ENCODE measurements at regions not wholly inside any gene's neighbourhood (a gene's known extent, or its start where the extent isn't known, plus 50 kb on each side); places are given as distances from the start of the nearest gene placed in this dataset.
"Not testable (repeated sequence)": the region's sequence is repeated elsewhere in the genome, so short reads cannot be mapped to it uniquely, and the experiment has no call there.

DNA sequence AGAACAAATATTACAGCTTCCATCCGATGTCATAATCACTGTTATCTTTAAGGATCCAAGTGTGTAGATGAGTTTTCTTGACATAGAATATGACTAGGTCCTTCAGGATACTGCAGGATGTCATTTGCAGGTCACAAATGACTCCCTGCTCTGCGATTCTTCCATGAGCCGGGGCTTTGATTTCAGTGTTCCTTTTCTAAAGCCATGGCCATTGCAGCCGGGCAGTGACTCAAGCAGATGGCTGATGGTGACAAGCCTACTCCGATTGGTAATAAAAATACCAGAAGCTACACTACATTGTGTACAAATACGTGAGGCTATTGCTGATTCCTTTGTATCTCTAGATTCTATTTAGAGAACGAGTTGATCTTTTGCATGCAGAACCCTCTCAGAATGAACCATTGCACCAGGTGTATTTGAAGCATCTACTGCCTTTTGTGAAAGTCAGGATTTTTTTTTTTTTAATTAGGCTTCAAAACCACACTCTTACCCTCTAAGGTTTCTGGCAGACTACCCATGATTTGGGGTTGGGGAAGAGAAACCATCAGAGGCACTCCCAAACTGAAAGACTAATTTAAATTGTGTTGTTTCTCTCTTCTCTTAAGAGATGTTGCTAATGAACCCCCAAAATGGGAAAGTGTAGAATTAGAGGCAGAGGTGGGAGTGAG, 271.0 kb upstream of the ADRA1B start:
- no peak for DNase-seq

DNA sequence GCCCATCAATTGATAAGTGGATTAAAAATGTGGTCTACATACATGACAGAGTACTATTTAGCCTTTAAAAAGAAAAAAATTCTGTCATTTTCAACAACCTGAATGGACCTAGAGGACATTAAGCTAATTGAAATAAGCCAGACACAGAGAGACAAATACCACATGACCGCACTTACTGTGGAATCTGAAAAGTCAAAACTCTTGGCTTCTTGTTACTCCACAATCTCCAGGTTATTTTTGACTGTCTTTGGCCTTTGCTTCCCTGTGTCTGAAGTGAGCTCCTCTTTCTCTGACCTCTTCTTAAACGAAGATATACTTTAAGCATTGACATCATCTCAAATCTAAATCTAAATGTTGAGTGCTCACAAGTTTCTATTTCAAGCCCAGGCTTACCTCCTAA, 265.5 kb upstream of the ADRA1B start:
- DNase-seq = no peak

DNA sequence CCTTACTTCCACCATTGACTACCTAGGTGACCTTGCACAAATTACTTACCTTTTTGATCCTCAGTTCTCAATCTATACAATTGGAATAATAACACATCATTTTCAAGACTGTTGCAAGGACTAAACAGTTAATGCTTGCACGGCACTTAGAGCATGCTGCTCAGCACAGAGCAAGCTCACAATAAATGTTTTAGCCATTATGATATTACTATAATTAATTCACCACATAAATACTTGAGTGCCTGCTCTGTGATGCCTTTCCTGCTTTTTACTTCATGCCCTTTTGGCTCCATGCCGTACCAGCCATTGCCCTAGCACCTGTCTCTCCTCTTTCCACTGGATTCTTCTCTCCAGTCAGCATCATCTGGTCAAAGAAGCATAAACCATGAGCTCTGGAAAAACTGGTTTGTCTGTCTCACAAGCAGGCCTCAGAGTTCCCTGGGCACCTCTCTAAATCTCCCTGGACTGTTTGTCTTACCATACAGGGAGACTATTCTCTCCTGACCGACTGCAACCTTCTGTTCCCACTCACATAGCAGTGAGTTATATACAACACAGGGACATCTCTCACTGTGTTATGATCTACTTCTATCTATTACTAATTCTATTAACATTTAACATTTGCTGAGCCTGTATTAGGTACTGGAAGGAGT, 260.4 kb upstream of the ADRA1B start:
- DNase-seq = no peak

DNA sequence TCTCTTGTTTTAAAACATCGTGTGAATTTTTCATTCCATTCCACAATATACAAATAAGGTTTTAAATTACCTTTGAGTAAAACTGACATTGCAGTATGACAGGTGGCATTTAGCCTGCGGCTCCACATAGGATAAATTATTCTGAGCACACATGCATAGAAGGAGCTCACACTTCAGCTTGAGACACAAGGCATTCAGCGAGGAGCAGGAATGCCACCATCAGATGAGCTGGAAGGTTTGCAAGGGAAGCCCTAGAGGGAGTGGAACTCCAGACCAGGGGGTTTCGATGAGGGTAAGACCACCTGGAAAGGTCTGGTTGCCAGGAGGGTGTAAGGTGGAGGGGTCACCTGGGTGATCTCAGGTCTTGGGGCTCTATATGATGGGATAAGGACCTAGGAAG, 259.0 kb upstream of the ADRA1B start:
- DNase-seq = no peak

DNA sequence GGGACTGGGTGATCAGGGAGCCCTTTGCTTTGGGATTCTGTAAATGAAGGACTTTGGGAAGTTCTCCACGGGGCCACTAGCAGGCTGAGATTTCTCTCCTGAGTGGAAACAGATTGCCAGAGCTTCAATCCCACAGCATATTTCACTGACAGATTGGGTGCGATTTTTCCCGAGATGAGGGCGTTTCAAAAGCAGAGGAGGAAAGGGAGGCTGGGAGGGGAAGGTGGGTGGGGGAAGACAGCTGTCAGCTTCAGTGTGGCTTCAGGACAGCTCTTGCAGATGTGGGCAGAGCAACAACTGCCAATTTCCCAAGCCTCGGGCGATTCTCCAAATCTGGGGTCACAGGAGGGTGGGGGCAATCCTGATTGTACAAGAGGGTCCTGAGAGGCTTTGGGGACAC, 258.5 kb upstream of the ADRA1B start:
- DNase-seq = no peak

DNA sequence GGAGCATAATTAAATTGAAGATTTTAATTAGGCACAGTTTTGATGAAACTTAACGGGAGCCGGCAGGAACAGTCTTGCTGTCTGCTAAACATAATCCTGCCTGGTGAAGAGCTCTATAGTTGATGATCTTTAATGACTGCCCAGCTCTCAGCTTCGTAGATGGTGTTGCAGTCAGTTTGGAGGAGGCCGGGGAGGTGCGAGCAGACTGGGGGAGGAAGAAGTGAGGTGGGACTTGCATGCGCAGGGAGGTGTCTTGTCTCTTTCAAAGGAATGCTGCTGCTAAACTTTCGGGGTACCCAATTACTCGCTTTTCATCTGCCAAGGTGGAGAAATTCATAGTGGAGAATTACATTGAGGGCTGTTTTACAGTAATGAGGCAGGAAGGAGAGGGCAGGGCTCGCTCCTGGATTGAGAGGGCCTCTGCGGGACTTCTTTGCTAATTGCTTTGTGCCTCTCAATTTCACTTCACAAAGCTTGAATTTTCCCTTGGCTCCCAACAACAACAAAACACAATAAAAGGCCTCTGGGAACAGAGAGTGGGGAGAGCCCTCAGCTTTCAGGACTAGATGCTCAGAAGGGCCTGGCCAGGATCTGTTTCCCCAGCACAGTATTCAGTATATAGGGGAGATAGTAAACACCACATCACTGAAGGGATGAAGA, 257.9 kb upstream of the ADRA1B start:
- no peak for DNase-seq

DNA sequence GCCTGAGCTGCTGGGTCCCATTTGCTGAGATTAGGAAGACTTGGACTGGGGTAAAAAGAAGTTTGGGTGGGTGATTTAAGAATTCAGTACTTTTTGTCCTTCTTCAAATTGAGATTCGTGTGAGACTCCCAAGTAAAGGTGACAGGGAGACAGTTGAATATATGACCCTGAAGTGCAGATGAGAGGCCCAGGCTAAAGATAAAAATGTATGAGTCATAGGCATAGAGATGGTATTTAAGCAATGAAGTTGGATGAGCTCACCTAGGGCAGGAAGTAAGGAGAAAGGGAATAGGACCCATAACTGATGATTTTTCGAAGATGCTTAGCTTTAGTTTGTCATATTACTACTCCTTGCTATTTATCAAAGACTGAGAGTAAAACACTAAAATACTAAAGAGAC, 255.9 kb upstream of the ADRA1B start:
- no peak for DNase-seq

DNA sequence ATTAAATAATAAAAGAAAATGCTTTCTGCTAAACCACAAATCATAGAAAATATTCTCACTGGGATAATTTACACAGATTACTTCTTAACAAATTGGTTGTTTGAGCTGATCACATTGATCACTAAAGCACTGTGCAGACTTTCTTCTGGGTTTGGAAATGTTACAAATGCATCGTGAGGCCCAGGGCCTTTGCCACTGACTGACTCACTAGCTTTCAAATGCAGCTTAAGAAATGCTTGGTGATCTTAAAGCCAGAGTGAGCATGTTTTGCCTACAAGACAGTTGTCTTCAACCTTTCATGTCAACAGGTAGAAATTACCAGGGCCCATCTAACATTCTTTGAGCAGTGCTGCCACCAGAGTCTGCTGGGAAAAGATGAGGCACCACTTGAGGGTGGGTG, 252.3 kb upstream of the ADRA1B start:
- no peak for DNase-seq

DNA sequence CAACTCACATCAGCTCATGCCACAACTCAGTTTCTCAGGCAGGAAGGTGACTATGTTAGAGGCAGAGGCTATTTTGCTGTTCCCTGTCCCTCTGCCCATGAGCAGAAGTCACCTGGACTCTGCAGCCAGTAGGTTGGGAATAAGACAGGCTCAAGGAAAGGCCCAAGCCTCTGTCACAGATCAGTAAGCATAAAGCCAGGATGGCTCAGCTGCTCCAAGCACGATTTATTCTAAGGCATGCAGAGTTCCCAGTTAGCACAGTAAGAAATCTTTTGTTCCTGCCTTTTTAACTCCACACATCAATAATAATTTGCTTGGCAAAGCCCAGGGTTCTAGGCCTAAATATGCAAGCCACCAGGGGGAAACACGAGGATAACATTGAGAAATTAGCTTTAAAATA, 249.0 kb upstream of the ADRA1B start:
- DNase-seq = no peak

DNA sequence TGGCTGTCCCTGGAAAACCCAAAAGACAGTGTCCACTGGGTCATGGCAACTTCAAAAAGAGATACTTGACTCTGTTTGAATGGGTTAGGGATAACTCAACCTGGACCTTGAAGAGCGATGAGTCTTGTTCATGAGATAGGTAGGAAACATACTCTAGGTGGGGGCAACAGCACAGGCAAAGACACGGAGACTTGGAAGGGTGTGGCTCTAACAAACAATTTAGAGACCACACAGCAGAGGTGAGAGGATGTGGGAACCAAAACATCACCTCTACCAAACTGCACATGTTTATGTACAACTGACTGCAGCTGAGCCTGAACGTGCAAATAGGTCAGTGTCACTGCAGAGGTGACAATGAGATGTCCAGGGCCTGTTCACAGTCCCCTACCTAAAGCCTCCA, 247.7 kb upstream of the ADRA1B start:
- DNase-seq = no peak

DNA sequence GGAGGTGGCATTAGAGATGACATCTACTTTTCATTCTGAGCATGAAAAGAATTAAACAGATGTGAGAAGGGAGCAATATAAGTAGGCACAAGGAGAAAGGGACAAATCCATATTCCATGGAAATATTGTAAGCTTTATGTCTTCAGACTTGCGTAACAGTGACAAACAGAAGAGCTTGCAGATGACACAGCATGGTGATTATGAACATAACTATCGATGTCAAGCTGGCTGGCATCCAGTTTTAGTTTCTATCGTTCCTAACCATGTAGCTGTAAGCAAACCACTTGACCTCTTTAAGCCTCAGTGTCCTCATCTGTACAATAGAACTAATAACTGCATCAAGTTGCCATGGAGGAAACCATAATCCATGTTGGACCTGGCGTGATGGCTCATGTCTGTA, 246.7 kb upstream of the ADRA1B start:
- no peak for DNase-seq

DNA sequence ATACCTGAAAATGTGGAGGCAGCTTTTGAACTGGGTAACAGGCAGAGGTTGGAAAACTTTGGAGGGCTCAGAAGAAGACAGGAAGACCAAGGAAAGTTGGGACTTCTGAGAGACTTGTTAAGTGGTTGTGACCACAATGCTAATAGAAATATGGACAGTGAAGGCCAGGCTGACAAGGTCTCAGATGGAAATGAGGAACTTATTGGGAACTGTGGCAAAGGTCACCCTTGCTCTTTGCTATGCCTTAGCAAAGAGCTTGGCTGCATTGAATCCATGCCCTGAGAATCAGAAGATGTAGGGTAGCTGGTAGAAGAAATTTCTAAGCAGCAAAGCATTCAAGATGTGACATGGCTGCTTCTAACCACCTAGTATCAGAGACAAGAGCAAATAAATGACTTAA, 244.4 kb upstream of the ADRA1B start:
- DNase-seq = no peak

DNA sequence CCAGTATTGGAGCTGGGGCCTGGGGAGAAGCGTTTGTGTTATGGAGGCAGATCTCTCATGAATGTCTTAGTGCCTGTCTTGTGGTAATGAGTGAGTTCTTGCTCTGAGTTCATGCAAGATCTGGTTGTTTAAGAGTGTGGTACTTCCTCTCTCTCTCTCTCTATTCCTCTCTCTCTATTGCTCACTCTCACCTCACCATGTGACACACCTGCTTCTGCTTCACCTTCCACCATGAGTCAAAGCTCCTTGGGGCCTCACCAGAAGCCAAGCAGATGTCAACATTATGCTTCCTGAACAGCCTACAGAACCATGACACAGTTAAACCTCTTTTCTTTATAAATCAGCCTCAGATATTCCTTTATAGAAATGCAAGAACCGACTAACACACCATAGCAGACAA, 242.7 kb upstream of the ADRA1B start:
- DNase-seq = no peak

DNA sequence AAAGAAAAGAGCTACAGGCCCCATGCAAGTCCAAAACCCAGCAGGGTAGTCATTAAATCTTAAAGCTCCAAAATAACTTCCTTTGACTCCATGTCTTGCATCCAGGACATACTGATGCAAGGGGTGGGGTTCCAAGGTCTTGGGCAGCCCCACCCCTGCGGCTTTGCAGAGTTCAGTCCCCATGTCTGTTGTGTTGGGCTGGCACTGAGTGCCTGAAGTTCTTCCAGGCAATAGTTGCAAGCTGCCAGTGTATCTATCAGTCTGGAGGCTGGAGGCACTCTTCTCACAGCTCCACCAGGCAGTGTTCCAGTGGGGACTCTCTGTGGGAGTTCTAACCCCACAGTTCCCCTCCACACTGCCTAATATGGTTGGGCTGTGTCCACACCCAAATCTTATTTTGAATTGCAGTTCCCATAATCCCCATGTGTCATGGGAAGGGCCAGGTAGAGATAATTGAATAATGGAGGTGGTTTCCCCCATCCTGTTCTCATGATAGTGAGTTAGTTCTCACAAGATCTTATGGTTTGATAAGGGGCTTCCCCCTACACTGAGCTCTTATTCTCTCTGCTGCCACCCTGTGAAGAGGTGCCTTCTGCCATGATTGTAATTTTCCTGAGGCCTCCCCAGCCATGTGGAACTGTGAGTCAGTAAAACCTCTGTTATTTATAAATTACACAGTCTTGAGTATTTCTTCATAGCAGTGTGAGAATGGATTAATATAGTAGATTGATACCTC, 237.5 kb upstream of the ADRA1B start:
- no peak for DNase-seq

DNA sequence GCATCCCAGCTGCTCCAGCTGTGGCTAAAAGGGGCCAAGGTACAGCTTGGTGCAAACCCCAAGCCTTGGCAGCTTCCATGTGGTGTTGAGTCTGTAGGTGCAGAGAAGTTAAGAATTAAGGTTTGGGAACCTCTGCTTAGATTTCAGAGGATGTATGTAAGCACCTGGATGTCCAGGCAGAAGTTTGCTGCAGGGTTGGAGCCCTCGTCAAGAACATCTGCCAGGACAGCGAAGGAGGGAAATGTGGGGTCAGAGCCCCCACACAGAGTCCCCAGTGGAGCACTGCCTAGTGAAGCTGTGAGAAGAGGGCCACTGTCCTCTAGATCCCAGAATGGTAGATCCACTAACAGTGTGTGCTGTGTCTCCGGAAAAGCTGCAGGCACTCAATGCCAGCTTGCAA, 236.2 kb upstream of the ADRA1B start:
- DNase-seq = no peak

DNA sequence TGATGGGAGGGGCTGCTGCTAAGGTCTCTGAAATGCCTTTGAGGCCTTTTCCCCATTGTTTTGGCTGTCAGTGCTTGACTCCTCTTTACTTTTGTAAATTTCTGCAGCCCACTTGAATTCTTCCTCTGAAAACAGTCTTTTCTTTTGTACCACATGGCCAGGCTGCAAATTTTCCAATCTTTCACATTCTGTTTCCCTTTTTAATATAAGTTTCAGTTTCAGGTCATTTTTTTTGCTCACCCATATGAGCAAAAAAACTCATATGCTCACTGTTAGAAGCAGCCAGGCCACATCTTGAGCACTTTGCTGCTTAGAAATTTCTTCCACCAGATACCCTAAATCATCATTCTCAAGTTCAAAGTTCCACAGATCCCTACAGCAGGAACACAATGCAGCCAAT, 234.6 kb upstream of the ADRA1B start:
- no peak for DNase-seq

DNA sequence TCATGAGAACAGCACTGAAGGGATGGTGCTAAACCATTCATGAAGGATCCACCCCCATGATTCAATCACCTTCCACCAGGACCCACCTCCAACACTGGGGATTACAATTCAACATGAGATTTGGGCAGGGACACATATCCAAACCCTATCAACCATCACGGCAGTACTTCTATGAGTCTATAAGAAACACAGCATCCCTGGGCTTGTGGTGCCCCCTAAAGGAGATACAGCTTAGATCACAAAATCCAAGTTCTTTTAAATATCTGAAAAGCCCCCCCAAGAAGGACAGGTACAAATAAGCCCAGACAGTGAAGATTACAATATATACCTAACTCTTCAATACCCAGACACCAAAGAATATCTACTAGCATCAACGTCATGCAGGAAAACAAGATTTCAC, 233.7 kb upstream of the ADRA1B start:
- no peak for DNase-seq

DNA sequence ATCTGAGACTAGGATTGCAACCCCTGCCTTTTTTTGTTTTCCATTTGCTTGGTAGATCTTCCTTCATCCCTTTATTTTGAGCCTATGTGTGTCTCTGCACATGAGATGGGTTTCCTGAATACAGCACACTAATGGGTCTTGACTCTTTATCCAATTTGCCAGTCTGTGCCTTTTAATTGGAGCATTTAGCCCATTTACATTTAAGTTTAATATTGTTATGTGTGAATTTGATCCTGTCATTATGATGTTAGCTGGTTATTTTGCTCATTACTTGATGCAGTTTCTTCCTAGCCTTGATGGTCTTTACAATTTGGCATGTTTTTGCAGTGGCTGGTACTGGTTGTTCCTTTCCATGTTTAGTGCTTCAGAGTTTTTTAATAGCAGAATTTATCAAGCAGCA, 228.4 kb upstream of the ADRA1B start:
- DNase-seq = not testable (repeated sequence)

DNA sequence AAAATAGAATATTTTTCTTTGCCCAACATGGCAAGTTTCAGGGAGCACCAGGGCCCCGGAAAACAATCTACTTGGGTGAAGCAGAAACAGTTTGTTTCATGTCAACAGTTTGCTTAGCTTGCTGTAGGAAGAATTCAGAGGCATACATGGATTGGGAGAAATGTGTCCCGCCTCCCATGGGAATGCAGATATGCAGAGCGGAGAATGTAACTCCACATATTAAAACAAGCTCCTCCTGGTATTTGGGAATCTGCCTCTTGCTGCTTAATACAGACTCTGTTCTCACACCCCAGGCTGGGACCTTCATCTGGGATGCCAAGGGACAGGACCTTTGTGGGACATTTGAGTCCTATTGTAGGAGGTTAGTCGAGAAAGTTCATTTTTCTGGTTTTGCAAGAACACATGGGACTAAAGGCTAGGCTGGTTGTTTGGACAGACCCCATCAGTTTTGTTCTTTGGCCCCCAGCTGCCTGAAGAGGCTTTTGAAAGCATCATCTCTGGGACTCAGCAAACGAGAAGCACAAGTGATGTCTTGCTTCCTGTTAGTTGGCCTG, 220.5 kb upstream of the ADRA1B start:
- DNase-seq = no peak

DNA sequence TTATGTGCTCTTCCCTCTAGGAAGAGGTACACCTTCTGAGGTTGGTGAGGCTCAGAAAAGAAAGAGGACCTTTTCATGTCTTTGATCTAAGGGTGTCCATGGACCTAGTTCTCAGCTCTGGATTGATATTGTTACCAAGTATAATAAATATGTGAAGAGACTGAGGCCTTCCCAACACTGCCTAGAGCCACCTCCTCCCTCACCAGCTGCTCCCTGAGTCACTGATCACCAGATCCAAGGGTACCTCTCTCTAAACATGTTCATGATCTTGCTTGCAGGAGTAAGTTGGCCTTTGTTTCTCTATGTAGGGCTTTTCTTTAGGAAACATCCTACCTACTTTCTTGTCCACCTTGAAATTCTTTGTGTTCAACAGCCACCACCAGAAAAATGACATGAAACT, 218.8 kb upstream of the ADRA1B start:
- no peak for DNase-seq

DNA sequence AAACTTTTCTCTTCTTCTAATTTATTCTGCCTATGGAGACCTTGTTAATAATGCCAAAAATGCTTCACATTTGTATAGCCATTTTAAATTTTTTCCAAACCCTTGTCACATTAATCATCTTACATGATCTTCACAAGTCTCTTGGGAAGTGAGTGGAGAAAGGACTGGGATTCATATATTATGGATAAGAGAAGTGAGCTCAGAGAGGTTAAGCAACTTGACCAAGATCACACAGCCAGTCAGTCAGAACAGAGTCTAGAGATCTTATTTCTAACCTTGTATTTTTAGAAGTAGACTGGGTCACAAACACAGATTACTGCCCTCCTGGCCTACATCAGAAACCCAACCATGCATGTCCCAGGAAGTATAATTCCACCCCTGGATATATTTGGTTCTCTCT, 218.0 kb upstream of the ADRA1B start:
- no peak for DNase-seq

DNA sequence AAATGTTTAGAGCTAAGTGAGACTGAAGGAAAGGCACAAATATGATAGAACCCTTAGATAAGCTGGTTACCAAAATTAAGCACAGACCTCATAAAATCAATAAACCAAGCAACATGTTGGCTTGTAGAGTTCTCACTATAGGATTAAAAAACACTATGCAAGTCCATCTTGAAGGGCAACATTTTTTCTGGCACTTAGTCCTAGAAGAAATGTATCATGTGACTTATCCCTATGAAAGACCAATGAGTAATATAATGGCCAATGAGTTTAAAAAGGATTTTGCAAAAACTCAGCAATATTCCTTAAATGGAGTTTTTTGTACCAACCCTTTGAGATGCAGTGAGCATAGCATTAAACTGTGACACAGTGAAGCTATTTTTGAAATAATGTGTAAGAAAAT, 216.3 kb upstream of the ADRA1B start:
- no peak for DNase-seq

DNA sequence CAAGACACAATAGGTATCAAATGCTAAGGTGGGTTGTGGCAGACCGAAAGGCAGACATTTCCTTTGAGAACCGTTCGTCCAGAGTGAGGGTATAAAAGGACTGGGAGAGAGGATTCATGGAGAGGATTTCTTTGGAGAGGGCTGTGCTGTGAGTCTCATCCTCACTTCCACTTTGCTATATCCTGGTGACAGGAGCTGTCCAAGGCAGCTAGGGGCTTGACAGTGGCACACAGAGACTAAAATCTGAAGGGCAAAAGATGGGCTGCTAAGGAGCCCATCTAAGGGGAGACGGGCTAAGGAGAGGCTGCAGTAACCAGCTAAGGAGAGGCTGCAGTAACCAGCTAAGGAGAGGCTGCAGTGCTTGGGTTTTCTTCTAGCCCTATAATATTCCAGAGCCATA, 214.0 kb upstream of the ADRA1B start:
- no peak for DNase-seq

Data from right kidney (tissue), 1 donor.